ENCODE measurements at regions not wholly inside any gene's neighbourhood (a gene's known extent, or its start where the extent isn't known, plus 50 kb on each side); places are given as distances from the start of the nearest gene placed in this dataset.

DNA sequence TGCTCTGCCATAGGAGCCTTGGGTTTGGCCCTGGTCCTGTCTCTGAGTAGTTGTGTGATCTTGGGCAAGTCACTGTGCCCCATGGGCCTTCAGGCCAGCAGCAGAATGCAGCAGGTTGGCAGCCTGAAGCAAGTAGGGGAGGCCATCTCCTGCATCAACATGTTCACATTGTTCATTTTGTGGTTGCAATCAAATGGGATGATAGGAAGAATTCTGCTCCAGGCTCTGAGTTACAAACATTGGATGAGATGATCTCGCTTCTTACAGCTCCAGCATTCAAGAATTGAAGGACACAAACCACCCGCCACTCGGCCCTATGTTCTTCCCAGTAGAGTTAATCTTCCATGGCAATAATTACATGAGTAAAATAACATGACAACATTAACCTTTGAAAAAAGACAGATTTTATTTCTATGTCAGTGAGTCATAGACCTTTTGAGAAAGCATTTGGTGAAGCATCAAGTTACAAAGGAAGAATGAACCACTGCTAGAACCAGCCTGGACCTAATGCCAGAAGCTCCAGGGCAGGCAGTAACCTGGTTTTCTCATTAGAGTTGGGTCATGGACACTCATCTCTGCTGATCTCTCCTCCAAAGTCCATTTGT is 308.3 kb upstream of the NCAM1 start:
- H3K36me3 ChIP-seq (ENCODE audit: control insufficient read depth in 1 of 2, insufficient read depth in 2 of 2, low read length in 2 of 2): no peaks in the 10 kb centered on the region
- BruUV-seq (replicated peaks): no TSS peak
- H3K27me3 ChIP-seq (ENCODE audit: insufficient read depth, low read length): no peaks in the 10 kb centered on the region; the same call in 1 of the 2 replicates
- TF ChIP-seq CEBPB (IDR thresholded peaks at IDR 0.05; ENCODE audit: low read depth) (no peak), POLR2AphosphoS5 (IDR thresholded peaks at IDR 0.05; ENCODE audit: low read depth, low read length) (no peak), YY1 (IDR thresholded peaks at IDR 0.05; ENCODE audit: extremely low read depth, insufficient replicate concordance, low read depth, low read length) (no peak), RAD21 (IDR thresholded peaks at IDR 0.05; ENCODE audit: low read depth) (no peak), ZNF274 (IDR thresholded peaks at IDR 0.05; ENCODE audit: low read depth, low read length) (no peak), JUND (IDR thresholded peaks at IDR 0.05) (no peak), SP1 (IDR thresholded peaks at IDR 0.05; ENCODE audit: low read depth) (no peak), SRF (IDR thresholded peaks at IDR 0.05; ENCODE audit: low read depth) (no peak), EZH2phosphoT487 (IDR thresholded peaks at IDR 0.05; ENCODE audit: borderline replicate concordance) (no peak), ZBTB33 (IDR thresholded peaks at IDR 0.05; ENCODE audit: extremely low read depth, insufficient replicate concordance, low read length) (no peak), ELF1 (IDR thresholded peaks at IDR 0.05; ENCODE audit: borderline replicate concordance, low read depth) (no peak), POLR2A (IDR thresholded peaks at IDR 0.05; ENCODE audit: borderline replicate concordance, extremely low read depth, insufficient read depth, insufficient read length) (no peak), EGR1 (IDR thresholded peaks at IDR 0.05; ENCODE audit: low read depth) (no peak), FOSL1 (IDR thresholded peaks at IDR 0.05; ENCODE audit: low read depth) (no peak)
- TF ChIP-seq, protein P1, sequence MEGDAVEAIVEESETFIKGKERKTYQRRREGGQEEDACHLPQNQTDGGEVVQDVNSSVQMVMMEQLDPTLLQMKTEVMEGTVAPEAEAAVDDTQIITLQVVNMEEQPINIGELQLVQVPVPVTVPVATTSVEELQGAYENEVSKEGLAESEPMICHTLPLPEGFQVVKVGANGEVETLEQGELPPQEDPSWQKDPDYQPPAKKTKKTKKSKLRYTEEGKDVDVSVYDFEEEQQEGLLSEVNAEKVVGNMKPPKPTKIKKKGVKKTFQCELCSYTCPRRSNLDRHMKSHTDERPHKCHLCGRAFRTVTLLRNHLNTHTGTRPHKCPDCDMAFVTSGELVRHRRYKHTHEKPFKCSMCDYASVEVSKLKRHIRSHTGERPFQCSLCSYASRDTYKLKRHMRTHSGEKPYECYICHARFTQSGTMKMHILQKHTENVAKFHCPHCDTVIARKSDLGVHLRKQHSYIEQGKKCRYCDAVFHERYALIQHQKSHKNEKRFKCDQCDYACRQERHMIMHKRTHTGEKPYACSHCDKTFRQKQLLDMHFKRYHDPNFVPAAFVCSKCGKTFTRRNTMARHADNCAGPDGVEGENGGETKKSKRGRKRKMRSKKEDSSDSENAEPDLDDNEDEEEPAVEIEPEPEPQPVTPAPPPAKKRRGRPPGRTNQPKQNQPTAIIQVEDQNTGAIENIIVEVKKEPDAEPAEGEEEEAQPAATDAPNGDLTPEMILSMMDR (IDR thresholded peaks at IDR 0.05 in 2 of 3, conservative IDR thresholded peaks at IDR 0.05 in 1 of 3; ENCODE audit: borderline replicate concordance in 1 of 3, insufficient read depth in 1 of 3, low read depth in 2 of 3, low read length in 2 of 3): no peak
- ChIA-PET CTCF (no interaction called here), POLR2A (no interaction called here), RAD21 (ENCODE audit: low non-redundant PET in 1 of 2, low total read pairs in 2 of 2, uncharacterized antibody in 2 of 2, unreplicated experiment in 2 of 2) (no interaction called here)
- no peak overlapping the region for H3K4me2 ChIP-seq (ENCODE audit: low read length)
- H3K9me3 ChIP-seq (ENCODE audit: control insufficient read depth in 1 of 2, insufficient read depth in 1 of 2, low read depth in 1 of 2, low read length in 2 of 2): no peaks in the 10 kb centered on the region
- no peaks in the 10 kb centered on the region for H4K20me1 ChIP-seq (ENCODE audit: insufficient read depth)
- intact Hi-C loops (cut with micrococcal nuclease): no loop called here
- H3K9ac ChIP-seq (ENCODE audit: low read length): no peak overlapping the region
- no peak for ATAC-seq
- H3K4me1 ChIP-seq (ENCODE audit: control insufficient read depth in 1 of 2, insufficient read depth in 2 of 2, low read length in 2 of 2): peaks cover 0 to 7% of the 10 kb centered on the region in 2 experiments; a peak in 1 of 4 replicates
- DNase-seq (ENCODE audit: low read depth, low spot score): no peak
- no peak overlapping the region for H3K27ac ChIP-seq (ENCODE audit: low read depth, low read length)
- H3K4me3 ChIP-seq (replicated peaks in 1 of 2; ENCODE audit: low read depth in 1 of 2, low read length in 2 of 2): no peak overlapping the region
- H3K9me2 ChIP-seq (ENCODE audit: insufficient read depth): no peaks in the 10 kb centered on the region
- no peak overlapping the region for H2AFZ ChIP-seq (ENCODE audit: low read depth, low read length, poor library complexity, severe bottlenecking)
- no peaks in the 10 kb centered on the region for H3K79me2 ChIP-seq (ENCODE audit: insufficient read depth, low read length)

All from HCT116 (cell line).